RPMI7951 (cell line): ENCODE measurements at regions not wholly inside any gene's neighbourhood (a gene's known extent, or its start where the extent isn't known, plus 50 kb on each side); places are given as distances from the start of the nearest gene placed in this dataset.

Experiments used
- DNase-seq: peaks from one replicate; pipeline ENCODE4 v3.0.0-alpha.2; 2012; ENCODE audit warnings: low read depth

DNA sequence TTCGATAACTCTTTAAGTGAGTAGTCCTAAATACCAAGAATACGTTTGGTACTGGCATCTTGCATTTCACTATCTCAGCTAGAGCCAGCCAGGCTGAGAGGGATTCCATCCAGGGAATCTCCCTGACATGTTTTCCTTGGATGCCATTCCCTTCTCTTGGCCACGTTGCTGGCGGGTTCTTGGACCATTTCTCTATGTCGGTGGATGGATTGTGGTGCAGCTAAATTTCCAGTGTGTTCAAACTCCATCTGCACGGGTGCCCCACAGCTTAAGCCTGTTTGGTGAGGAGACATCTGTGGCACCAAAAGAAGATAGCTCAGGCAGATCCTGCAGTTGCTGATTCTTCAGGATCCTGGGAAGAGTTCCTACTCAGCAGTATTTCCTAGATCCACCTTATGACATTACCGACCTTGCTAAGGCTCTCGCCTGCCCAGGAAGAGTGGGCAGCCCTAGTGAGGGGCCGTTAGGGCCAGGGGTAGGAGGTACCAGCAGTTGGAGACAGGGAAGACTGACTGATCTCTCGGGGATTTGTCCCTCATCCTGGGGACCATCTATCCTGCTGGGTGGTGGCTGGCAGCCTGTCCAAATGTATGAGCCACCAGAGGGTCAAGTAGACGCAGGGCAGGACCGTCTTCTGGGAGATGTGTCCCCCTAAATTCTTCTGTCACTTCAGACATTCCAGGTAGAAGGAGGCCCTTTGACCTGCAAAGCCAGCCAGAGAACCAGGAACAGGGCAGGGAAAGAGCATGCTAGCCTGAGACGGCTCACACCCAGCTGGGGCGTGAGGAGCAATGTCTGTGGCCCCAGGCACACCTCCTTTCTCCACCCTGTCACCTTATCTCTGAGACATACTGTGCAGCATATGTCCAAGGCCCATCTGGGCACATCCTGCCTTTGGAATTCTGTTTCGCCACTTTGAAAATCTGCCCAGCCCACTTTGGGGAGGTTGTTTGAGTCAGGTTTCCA, 72.6 kb upstream of the CAPRIN2 start:
- DNase-seq: no peak

DNA sequence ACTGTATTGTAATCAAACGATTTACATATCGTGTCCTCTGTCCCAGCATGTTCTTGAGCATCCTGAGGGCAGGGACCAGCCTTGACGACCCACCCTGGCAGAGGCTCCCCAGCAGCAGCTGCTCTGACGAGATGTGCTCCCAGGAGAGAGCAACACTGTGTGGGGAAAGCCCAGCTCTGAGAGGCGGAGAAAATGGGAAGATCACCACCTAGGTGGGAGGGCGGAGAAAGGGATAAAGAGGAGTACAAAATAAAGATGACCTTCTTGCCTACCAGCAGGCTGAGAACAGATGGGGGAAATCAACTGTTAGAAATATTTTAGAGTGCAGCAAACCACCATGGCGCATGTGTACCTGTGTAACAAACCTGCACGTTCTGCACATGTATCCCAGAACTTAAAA, 71.5 kb upstream of the CAPRIN2 start:
- no peak for DNase-seq

DNA sequence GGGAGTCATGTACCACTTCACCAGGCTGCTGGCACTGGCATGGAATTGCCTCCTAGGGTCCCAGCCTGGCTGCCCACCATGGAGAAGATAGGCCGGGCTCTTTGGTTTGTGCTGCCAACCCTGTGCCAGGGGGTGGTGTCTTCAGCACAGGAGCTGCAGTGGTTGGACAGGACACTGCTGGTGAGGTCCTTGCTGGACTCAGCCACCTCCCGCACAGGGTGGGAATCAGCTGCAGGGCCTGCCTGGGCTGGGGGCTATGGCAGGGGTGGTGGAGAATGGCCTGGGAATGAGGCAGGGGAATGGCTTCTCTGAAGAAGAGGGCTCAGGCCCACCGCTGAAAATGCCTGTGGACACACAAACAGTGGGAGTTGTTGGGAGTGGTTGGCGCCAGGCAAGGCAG, 70.6 kb upstream of the CAPRIN2 start:
- no peak for DNase-seq

DNA sequence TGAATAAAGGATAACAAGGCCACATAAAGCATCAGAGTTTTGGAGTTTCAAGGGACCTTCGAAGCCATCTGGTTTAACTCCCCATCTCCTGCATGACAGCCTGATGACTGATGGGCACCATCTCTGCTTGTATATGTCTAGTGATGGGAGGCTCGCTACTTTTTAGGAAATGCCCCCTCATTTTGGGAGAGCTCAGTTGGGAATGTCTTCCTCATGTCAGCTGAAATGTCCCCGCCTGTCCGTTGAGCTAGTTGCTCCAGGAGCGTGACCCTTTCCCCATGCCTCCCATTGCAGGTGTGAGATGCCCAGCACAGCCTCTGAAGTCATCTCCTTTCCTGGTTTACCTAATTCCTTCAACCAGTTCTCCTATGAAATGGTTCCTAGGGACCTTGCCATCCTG, 69.6 kb upstream of the CAPRIN2 start:
- no peak for DNase-seq

DNA sequence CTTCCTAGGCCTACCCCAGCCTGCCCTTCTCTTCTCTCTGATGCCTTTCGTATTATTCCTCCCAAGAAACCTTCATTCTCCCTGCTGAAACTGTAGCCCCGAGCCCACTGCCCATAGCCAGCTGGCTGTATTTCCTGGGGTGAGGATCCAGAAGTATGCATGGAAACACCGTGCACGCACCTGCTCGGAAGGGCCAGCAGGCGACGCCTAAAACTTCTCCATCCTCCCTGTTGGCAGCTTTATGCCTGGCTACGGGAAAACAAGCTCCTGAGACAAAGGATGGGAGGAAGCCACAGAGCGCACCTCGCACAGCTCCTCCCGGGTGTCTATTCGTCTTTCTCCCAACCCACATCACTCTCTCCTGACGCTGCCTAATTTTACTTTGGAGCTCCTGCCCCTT, 69.0 kb upstream of the CAPRIN2 start:
- DNase-seq: no peak

DNA sequence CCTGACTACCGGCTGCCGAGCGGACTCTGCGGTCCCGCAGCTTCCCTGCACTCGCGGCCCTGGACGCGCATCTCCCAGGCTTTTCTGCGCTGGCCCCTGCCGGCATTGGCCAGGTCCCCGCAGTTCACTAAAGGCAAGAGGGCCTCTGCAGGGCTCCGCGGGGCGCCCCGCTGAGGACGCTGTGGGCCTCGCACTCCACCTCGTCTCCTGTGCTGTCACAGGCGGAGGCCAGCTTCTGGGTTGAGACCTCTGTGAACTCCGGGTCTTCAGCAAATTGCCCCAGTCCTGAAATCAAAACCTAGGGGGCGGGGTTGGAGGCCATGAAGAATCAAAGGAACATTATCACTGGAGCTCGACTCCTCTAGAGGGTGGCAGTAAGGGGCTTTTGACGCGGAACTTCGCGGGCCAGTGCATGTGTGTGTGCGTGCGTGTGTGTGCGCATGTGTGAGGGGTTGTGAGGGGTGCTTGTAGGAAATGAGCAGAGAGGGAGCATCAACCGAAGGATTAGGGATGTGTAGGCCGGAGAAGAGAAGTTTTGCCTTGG, 68.5 kb upstream of the CAPRIN2 start:
- no peak for DNase-seq

DNA sequence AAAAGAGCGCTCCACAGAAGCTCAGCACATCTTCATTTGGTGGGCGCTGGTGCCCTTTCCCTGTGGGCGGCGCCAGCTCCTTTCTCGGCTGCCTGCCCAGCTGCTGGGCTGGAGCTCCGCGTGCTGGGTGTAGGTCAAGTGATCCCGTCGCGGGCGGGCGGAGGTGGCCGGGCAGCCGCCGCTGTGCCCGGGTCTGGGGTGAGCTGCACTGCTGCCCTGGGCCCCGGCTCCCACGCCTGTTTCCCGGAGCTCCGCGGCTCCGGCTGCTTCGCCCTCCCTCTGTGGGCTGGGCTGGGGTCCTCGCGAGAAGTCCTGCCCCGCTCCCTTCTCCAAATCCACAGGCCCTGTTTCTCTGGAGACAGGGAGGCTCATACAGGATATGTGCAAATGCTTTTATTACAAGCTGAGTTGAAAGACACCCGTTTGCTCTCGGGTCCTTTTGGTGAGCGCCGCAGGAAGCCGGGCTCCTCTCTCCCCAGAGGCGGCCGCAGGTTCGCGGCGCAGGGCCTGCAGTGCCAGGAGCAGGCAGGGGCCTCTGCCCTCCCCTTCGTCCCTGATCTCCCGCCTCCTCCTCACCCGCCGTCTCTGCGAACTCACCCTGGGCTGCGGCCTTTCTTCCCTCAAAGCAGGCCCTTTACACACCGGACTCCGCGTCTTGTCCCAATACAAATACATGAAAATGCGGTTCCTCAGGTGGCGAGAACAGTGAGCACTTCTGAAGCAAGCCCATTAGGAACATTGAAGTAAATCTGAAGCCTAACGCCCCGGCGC, 67.8 kb upstream of the CAPRIN2 start:
- peak; percentile 32 for DNase-seq

DNA sequence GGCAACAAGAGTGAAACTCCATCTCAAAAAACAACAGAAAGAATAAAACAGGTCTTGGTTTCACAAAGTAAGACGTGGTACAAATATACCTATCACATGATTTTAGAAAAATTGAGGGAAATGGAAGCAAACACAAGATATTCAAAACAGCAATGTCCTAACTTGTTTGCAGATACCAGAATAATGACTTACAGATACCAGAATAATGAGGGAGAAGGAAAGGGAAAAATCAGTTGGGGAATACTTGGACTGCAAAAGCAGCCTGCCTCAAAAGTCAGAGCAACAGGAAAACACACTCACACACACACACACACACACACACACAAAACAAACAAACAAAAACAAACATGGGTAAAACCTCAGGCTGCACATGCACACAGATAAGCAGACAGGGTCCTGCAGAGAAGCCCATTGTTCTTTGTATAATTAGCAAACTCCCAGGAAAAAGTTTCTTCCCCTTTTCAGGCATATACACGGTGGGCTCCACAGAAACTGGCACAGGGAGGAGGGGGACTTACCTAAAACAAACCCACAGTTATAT, 65.7 kb upstream of the CAPRIN2 start:
- no peak for DNase-seq

DNA sequence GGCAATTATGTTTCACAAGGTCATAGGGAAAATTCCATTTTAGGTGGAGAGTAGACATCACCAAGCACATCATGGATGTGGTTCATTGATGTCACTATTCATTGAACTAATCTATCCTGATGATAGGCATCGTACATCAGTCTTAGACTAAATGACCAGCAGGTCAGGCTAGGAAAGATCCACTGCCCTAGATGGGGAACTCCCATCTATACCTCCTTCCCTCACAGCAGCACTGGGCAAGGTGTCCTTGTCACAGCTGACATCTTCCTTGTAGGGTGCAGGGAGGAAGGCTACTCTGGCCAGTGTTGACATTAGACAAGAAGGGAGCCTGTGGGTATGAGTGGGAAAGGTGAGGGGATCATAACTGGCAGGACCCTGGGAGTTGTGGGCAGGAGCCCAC, 63.8 kb upstream of the CAPRIN2 start:
- no peak for DNase-seq

DNA sequence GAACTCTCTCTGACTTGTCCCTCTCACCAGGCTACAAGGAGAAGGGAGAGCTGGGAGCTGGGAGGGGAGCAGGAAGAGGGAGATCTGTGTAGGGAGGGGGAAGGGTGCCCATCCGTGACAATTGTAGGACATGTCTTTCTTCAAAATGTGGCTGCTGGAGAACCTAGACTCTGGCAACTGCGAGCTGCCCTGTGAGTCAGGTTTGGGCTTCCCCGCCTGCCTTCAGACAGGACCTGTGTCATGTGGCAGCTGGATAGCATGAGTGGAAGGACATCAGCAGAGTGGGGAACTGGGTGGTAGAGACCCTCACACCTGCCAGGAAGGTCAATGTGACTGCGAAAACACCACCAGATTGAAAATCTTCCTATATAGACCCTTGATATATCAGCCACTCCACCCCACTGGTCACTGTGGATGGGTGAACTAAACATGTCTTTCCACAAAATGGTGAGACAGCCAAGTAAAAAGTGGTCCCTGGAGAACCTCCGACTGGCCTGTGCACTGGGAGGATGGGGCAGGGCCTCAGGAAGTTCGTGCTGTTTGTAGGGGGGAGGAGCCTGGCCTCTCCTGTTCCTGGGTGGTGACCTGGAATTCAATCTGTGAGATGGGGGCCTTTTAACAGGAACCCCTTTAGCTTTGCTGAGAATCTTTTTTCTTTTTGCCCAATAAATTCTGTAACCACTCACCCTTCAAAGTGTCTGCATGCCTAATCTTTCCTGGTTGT, 62.2 kb upstream of the CAPRIN2 start:
- no peak for DNase-seq

DNA sequence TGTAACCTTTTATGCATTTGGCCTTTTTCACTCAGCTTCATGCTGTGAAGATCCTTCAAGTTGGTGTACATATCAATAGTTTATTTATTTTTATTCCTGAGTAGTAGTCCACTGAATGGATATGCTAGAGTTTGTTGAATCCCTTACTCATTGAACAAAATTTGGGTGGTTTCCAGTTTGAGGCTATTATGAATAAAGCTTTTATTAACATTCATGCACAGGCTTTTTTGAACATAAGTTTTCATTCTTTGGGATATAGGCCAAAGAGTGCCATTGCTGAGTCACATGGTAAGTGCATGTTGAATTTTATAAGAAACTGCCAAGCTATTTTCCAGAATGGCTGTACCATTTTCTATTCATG, 59.5 kb upstream of the CAPRIN2 start:
- peak; percentile 17 for DNase-seq

DNA sequence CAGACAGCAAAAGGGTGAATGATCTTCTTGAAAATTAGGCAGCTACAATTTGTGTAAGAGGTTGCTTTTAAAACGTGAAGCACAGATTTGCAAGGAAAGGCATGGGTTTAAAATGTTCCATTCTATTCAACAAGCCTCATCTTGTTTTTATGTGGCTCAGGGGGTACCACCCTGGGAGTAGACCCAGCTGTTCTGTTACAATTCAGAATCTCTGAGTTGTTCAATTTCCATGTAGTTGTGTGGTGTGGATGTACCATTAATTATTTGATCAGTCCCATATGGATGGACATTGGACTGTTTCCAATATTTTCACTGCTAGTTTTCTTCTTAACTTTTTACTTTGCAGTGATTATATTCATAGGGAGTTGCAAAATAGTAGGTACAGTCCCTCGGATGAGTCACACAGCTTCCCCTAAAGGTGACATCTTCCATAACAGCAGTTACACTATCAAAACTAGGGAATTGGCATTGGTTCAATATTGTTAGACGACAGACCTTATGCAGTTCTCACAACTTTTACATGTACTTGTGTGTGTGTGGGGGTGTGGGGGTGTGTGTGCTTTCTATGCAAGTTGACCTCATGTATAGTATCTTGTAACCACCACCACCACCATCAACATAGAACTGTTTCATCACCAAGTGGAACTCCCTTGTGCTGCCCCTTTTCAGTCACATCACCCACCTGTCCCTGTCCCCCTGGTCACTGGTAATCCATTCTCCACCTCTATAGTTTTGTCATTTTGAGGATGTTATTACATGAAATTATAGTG, 59.0 kb upstream of the CAPRIN2 start:
- peak; percentile 3 for DNase-seq

DNA sequence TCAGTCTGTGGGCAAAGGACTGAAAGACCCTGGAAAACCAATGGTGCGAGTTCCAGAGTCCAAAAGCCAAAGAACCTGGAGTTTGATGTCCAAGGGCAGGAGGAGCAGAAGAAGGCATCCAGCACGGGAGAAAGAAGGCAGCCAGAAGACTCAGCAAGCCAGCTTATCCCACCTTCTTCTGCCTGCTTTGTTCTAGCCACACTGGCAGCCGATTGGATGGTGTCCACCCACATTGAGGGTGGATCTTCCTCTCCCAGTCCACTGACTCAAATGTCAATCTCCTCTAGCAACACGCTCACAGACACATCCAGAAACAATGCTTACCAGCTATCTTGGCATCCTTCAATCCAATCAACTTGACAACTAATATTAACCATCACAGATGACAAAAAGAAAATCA, 57.2 kb upstream of the CAPRIN2 start:
- no peak for DNase-seq

DNA sequence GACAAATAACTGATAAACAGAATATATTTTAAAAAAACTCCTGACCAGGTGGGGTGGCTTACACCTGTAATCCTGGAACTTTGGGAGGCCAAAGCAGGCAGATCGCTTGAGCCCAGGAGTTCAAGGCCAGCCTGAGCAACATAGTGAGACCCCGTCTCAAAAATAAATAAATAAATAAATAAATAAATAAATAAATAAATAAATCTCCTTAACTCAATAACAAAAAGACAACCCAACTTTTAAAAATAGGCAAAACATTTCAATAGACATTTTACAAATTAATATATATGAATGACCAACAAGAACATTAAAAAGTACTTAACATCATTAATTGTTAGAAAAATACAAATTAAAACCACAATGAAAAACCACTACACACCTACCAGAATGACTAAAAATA, 56.2 kb upstream of the CAPRIN2 start:
- no peak for DNase-seq

DNA sequence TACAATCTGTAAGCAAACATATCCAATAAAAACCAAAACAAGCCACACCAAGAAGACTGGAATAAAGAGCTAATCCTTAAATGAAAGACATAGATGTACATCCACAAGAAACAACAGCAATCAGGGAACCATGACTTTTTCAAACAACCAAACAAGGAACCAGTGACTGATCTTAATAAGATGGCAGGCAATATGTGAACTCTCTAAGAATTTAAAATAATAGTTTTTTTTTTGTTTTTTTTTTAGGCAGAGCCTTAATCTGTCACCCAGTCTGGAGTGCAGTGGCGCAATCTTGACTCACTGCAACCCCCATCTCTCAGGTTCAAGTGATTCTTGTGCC, 52.9 kb upstream of the CAPRIN2 start:
- no peak for DNase-seq

DNA sequence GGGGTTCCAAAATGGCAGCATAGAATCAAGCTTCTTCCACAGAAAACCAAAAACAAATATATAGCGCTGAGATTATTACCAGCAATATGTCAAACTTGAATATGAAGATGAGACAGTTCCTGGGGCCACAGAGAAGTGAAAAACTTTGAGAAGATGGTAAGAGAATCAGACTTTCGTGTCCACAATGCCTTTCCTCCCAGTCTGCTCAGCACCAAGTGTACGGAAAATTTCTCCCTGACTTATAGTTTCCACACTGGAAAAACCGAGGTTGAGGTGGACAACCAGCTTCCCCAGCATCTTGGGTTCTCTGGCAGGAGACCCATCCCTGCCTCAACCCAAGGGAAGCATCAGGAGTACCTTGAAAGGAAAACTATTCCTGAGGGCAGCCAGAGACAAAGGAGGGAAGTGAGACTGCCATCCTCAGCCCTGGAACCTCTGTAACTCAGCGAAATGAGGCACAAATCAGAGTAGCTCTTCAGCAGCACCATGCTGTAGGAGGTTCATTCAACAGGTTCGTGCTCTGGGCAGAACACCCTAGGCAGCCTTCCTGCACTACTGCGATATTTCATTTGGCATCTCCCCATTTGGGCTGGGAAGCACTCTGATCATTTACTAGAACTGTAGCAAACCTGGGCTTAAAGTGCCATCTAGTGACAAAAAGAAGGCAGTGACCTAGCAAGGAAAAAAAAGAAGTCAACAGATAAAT, 52.4 kb upstream of the CAPRIN2 start:
- peak; percentile 71 for DNase-seq

DNA sequence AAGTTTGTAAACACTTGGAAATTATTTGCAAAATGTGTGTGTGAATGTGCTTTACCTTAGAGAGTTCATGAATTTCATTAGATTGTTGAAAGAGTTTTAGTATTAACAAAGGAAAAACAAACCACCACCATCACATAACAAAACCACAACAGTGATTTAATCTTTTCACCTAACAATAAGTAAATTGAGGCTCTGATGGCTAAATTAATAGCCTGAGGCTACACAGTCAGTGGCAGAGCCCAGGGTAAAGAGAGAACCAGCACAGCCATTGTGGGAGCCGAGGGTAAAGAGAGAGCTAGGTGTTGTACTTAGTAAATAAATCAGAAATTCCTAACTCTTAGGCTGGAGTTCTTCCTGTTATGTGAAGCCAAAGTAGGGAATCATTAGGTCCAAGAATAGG, 51.2 kb upstream of the CAPRIN2 start:
- DNase-seq: no peak
